HepG2 (cell line): ENCODE measurements at regions not wholly inside any gene's neighbourhood (a gene's known extent, or its start where the extent isn't known, plus 50 kb on each side); places are given as distances from the start of the nearest gene placed in this dataset.

Experiments
- ELF3 ChIP-seq: IDR thresholded peaks from 2 replicates; pipeline ENCODE4 v1.6.1; 2016; ENCODE audit warnings: missing genetic modification reagents, missing compliant biosample characterization
- IKZF4 ChIP-seq: sonication (generic); formaldehyde crosslinking; IDR thresholded peaks from 2 replicates; pipeline ENCODE4 v1.5.1; 2020; ENCODE audit warnings: borderline replicate concordance, mild to moderate bottlenecking, low read depth, missing genetic modification reagents; ENCODE audit errors: not compliant biosample characterization
- MAFF ChIP-seq: IDR thresholded peaks from 2 replicates; pipeline ENCODE4 v1.6.1; 2011; ENCODE audit warnings: low read depth, low read length, improper control_type of control experiment
- NAIF1 ChIP-seq: sonication (generic); formaldehyde crosslinking; IDR thresholded peaks from 2 replicates; pipeline ENCODE4 v1.5.0; 2020; ENCODE audit warnings: mild to moderate bottlenecking, missing genetic modification reagents, borderline replicate concordance
- NFYC ChIP-seq: IDR thresholded peaks from 2 replicates; pipeline ENCODE4 v1.6.1; 2016; ENCODE audit warnings: missing genetic modification reagents, missing compliant biosample characterization
- RXRB ChIP-seq: IDR thresholded peaks from 2 replicates; pipeline ENCODE4 v1.6.1; 2016; ENCODE audit warnings: borderline replicate concordance, missing genetic modification reagents, missing compliant biosample characterization
- SRSF1 ChIP-seq: fragments of 200-400 bp; formaldehyde crosslinking; optimal IDR thresholded peaks from 2 replicates; pipeline ENCODE3; 2017; ENCODE audit warnings: mild to moderate bottlenecking, low read depth, low read length, moderate library complexity
- XBP1 ChIP-seq: sonication (generic); formaldehyde crosslinking; IDR thresholded peaks from 2 replicates; pipeline ENCODE4 v1.5.0; 2020; ENCODE audit warnings: missing genetic modification reagents
- ZFP41 ChIP-seq: sonication (generic); formaldehyde crosslinking; IDR thresholded peaks from 2 replicates; pipeline ENCODE4 v1.4.0; 2020; ENCODE audit warnings: mild to moderate bottlenecking, missing genetic modification reagents, borderline replicate concordance
- ZNF263 ChIP-seq: sonication (generic); formaldehyde crosslinking; IDR thresholded peaks from 2 replicates; pipeline ENCODE4 v1.4.0; 2020; ENCODE audit warnings: missing genetic modification reagents
- ZNF430 ChIP-seq: sonication (generic); formaldehyde crosslinking; IDR thresholded peaks from 2 replicates; pipeline ENCODE4 v1.9.0; 2021; ENCODE audit warnings: mild to moderate bottlenecking, missing genetic modification reagents
- ZNF432 ChIP-seq: sonication (generic); formaldehyde crosslinking; IDR thresholded peaks from 2 replicates; pipeline ENCODE4 v1.5.0; 2020; ENCODE audit warnings: missing genetic modification reagents, mild to moderate bottlenecking, borderline replicate concordance
- TF ChIP-seq, protein P1 (sequence below): sonication (generic); formaldehyde crosslinking; conservative IDR thresholded peaks from 2 replicates; pipeline ENCODE4 v1.4.0; 2020; ENCODE audit warnings: missing genetic modification reagents
- TF ChIP-seq, protein P2 (sequence below): sonication (generic); formaldehyde crosslinking; conservative IDR thresholded peaks from 2 replicates; pipeline ENCODE4 v1.4.0; 2020; ENCODE audit warnings: mild to moderate bottlenecking, missing genetic modification reagents, moderate library complexity
- TF ChIP-seq, protein P3 (sequence below): sonication (generic); formaldehyde crosslinking; IDR thresholded peaks from 2 replicates; pipeline ENCODE4 v1.5.0; 2020; ENCODE audit warnings: mild to moderate bottlenecking, missing genetic modification reagents
- TF ChIP-seq, protein P4 (sequence below): fragments of 450-650 bp; IDR thresholded peaks from 2 replicates; pipeline ENCODE4 v1.6.1; 2017; ENCODE audit warnings: mild to moderate bottlenecking
- TF ChIP-seq, protein P5 (sequence below): sonication (generic); formaldehyde crosslinking; IDR thresholded peaks from 2 replicates; pipeline ENCODE4 v1.5.0; 2020; ENCODE audit warnings: missing genetic modification reagents

DNA sequence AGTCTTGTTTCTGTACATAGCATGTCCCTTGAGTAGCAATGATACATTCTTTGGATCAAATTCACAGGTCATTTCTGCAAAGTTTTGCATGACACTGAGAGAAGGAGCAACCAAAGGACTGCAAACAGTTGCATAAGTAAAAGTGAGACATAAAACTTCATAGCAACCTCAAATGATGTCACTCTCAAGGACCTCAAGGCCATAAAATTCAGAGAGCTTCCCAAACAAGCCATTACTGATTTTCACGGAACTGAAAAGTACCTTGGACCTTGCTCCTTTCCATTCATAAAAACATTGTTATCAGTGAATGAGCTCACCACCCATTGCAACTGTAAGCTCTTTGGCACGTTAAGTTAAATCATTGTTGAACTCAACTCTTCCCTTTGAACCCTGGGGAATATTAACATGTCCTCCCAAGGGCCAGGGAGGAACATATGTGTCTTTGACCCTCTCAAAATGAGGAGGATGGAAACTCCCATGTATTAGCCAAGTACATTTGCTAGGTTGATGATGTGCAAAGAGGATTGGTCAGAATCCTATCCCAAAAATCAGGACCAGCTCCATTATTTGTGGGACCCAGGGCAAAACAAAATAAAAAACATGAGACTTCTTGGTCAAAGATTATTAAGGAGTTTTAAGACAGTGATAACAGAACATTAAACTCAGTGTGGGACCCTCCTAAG, 275.0 kb upstream of the DYNLRB2 start (continued):
- TF ChIP-seq, protein P1, sequence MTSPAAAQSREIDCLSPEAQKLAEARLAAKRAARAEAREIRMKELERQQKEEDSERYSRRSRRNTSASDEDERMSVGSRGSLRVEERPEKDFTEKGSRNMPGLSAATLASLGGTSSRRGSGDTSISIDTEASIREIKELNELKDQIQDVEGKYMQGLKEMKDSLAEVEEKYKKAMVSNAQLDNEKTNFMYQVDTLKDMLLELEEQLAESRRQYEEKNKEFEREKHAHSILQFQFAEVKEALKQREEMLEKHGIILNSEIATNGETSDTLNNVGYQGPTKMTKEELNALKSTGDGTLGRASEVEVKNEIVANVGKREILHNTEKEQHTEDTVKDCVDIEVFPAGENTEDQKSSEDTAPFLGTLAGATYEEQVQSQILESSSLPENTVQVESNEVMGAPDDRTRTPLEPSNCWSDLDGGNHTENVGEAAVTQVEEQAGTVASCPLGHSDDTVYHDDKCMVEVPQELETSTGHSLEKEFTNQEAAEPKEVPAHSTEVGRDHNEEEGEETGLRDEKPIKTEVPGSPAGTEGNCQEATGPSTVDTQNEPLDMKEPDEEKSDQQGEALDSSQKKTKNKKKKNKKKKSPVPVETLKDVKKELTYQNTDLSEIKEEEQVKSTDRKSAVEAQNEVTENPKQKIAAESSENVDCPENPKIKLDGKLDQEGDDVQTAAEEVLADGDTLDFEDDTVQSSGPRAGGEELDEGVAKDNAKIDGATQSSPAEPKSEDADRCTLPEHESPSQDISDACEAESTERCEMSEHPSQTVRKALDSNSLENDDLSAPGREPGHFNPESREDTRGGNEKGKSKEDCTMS (CRISPR knock-in tag), result no peak
- peak; percentile 34; the same call in 1 of the 2 replicates for TF ChIP-seq NFYC (CRISPR knock-in tag)
- no peak for TF ChIP-seq MAFF
- no peak for TF ChIP-seq ZFP41
- TF ChIP-seq ZNF430 (CRISPR knock-in tag), result peak; percentile 63; the same call in 1 of the 2 replicates
- TF ChIP-seq, protein P2, sequence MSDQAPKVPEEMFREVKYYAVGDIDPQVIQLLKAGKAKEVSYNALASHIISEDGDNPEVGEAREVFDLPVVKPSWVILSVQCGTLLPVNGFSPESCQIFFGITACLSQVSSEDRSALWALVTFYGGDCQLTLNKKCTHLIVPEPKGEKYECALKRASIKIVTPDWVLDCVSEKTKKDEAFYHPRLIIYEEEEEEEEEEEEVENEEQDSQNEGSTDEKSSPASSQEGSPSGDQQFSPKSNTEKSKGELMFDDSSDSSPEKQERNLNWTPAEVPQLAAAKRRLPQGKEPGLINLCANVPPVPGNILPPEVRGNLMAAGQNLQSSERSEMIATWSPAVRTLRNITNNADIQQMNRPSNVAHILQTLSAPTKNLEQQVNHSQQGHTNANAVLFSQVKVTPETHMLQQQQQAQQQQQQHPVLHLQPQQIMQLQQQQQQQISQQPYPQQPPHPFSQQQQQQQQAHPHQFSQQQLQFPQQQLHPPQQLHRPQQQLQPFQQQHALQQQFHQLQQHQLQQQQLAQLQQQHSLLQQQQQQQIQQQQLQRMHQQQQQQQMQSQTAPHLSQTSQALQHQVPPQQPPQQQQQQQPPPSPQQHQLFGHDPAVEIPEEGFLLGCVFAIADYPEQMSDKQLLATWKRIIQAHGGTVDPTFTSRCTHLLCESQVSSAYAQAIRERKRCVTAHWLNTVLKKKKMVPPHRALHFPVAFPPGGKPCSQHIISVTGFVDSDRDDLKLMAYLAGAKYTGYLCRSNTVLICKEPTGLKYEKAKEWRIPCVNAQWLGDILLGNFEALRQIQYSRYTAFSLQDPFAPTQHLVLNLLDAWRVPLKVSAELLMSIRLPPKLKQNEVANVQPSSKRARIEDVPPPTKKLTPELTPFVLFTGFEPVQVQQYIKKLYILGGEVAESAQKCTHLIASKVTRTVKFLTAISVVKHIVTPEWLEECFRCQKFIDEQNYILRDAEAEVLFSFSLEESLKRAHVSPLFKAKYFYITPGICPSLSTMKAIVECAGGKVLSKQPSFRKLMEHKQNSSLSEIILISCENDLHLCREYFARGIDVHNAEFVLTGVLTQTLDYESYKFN (CRISPR knock-in tag), result peak; percentile 99
- peak; percentile 53; the same call in 1 of the 2 replicates for TF ChIP-seq ZNF263 (CRISPR knock-in tag)
- peak; percentile 93 for TF ChIP-seq RXRB (CRISPR knock-in tag)
- TF ChIP-seq NAIF1 (CRISPR knock-in tag), result no peak
- TF ChIP-seq, protein P3, sequence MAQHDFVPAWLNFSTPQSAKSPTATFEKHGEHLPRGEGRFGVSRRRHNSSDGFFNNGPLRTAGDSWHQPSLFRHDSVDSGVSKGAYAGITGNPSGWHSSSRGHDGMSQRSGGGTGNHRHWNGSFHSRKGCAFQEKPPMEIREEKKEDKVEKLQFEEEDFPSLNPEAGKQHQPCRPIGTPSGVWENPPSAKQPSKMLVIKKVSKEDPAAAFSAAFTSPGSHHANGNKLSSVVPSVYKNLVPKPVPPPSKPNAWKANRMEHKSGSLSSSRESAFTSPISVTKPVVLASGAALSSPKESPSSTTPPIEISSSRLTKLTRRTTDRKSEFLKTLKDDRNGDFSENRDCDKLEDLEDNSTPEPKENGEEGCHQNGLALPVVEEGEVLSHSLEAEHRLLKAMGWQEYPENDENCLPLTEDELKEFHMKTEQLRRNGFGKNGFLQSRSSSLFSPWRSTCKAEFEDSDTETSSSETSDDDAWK (CRISPR knock-in tag), result no peak
- no peak for TF ChIP-seq IKZF4
- TF ChIP-seq, protein P4, sequence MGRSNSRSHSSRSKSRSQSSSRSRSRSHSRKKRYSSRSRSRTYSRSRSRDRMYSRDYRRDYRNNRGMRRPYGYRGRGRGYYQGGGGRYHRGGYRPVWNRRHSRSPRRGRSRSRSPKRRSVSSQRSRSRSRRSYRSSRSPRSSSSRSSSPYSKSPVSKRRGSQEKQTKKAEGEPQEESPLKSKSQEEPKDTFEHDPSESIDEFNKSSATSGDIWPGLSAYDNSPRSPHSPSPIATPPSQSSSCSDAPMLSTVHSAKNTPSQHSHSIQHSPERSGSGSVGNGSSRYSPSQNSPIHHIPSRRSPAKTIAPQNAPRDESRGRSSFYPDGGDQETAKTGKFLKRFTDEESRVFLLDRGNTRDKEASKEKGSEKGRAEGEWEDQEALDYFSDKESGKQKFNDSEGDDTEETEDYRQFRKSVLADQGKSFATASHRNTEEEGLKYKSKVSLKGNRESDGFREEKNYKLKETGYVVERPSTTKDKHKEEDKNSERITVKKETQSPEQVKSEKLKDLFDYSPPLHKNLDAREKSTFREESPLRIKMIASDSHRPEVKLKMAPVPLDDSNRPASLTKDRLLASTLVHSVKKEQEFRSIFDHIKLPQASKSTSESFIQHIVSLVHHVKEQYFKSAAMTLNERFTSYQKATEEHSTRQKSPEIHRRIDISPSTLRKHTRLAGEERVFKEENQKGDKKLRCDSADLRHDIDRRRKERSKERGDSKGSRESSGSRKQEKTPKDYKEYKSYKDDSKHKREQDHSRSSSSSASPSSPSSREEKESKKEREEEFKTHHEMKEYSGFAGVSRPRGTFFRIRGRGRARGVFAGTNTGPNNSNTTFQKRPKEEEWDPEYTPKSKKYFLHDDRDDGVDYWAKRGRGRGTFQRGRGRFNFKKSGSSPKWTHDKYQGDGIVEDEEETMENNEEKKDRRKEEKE, result no peak
- TF ChIP-seq XBP1 (CRISPR knock-in tag), result no peak
- TF ChIP-seq ELF3, result peak; percentile 97
- no peak for TF ChIP-seq SRSF1
- TF ChIP-seq, protein P5, sequence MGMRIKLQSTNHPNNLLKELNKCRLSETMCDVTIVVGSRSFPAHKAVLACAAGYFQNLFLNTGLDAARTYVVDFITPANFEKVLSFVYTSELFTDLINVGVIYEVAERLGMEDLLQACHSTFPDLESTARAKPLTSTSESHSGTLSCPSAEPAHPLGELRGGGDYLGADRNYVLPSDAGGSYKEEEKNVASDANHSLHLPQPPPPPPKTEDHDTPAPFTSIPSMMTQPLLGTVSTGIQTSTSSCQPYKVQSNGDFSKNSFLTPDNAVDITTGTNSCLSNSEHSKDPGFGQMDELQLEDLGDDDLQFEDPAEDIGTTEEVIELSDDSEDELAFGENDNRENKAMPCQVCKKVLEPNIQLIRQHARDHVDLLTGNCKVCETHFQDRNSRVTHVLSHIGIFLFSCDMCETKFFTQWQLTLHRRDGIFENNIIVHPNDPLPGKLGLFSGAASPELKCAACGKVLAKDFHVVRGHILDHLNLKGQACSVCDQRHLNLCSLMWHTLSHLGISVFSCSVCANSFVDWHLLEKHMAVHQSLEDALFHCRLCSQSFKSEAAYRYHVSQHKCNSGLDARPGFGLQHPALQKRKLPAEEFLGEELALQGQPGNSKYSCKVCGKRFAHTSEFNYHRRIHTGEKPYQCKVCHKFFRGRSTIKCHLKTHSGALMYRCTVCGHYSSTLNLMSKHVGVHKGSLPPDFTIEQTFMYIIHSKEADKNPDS (CRISPR knock-in tag), result no peak
- no peak for TF ChIP-seq ZNF432 (CRISPR knock-in tag)
